Right lobe of liver (tissue), 4 donors: ENCODE measurements at regions not wholly inside any gene's neighbourhood (a gene's known extent, or its start where the extent isn't known, plus 50 kb on each side); places are given as distances from the start of the nearest gene placed in this dataset.

Experiments
- CTCF ChIP-seq, 4 donors: fragments of 200-600 bp in 3 of 4; fragments of 450-650 bp in 1 of 4; IDR thresholded peaks; one replicate each; pipeline versions ENCODE4 v1.5.1 to v1.8.0; 2016 to 2022; ENCODE audit warnings: antibody characterized with exemption in 4 of 4, mild to moderate bottlenecking in 2 of 4
- POLR2A ChIP-seq: fragments of 450-650 bp; IDR thresholded peaks from one replicate; pipeline ENCODE4 v1.6.1; 2017; ENCODE audit warnings: antibody characterized with exemption, mild to moderate bottlenecking
- donor health status: DM: no; HTN: no; CAD: no.
- donor health status: DM: no; HTN: no; CAD: no.
- donor health status: DM: no; HTN: yes; CAD: no.

- no peak for TF ChIP-seq CTCF (IDR thresholded peaks at IDR 0.05)
- TF ChIP-seq POLR2A: no peak
Measured at GRCh38 chr10:4730998-4731397, 95.0 kb upstream of the AKR1E2 start.
